D721Med (cell line): ENCODE measurements at regions not wholly inside any gene's neighbourhood (a gene's known extent, or its start where the extent isn't known, plus 50 kb on each side); places are given as distances from the start of the nearest gene placed in this dataset.

Experiments used
- DNase-seq: peaks from one replicate; pipeline ENCODE4 v3.0.0; 2011; ENCODE audit warnings: low spot score; ENCODE audit not compliant: insufficient read length
- FAIRE-seq: peaks from 2 replicates; lab custom pipeline; 2011; peaks lifted over from hg19 to GRCh38; lab: Jason Lieb, UNC
- TF ChIP-seq, protein P1 (sequence below): IDR thresholded peaks from 2 replicates; pipeline ENCODE4 v1.5.1; 2012; ENCODE audit warnings: mild to moderate bottlenecking, control low read depth; ENCODE audit not compliant: insufficient read depth; ENCODE audit errors: missing control alignments

GRCh38 chr6:105932440-105932839 is 153.7 kb upstream of the PRDM1 start:
- FAIRE-seq (no peak), DNase-seq (no peak)
- TF ChIP-seq, protein P1, sequence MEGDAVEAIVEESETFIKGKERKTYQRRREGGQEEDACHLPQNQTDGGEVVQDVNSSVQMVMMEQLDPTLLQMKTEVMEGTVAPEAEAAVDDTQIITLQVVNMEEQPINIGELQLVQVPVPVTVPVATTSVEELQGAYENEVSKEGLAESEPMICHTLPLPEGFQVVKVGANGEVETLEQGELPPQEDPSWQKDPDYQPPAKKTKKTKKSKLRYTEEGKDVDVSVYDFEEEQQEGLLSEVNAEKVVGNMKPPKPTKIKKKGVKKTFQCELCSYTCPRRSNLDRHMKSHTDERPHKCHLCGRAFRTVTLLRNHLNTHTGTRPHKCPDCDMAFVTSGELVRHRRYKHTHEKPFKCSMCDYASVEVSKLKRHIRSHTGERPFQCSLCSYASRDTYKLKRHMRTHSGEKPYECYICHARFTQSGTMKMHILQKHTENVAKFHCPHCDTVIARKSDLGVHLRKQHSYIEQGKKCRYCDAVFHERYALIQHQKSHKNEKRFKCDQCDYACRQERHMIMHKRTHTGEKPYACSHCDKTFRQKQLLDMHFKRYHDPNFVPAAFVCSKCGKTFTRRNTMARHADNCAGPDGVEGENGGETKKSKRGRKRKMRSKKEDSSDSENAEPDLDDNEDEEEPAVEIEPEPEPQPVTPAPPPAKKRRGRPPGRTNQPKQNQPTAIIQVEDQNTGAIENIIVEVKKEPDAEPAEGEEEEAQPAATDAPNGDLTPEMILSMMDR: no peak

- FAIRE-seq (no peak), DNase-seq (no peak)
- TF ChIP-seq, protein P1: no peak
Measured at GRCh38 chr6:105929626-105930025, 156.5 kb upstream of the PRDM1 start.

DNA sequence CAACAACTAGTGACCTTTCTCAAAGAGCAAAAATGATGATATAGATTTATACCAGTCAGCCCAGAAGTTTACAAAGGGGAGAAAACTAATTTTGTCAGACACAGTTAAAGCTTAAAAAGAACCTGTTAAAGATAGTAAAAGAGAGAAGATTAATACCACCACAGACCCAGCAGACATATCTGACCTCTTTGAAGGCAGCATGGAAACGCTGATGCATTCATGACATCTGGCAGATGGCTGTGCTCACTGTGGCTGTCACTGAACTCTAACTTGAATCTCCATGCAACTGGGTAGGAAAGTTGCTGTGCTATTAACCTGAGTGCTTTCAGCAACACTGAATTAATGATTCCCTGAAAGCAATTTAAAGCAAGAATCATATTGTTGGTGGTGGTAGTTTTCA is 159.8 kb upstream of the PRDM1 start:
- FAIRE-seq (no peak), DNase-seq (no peak)
- TF ChIP-seq, protein P1: no peak

GRCh38 chr6:105925706-105926105 is 160.4 kb upstream of the PRDM1 start:
- TF ChIP-seq, protein P1: no peak
- no peak for DNase-seq
- FAIRE-seq: no peak

GRCh38 chr6:105921781-105922180 is 164.4 kb upstream of the PRDM1 start:
- no peak for DNase-seq
- TF ChIP-seq, protein P1: no peak
- no peak for FAIRE-seq

DNA sequence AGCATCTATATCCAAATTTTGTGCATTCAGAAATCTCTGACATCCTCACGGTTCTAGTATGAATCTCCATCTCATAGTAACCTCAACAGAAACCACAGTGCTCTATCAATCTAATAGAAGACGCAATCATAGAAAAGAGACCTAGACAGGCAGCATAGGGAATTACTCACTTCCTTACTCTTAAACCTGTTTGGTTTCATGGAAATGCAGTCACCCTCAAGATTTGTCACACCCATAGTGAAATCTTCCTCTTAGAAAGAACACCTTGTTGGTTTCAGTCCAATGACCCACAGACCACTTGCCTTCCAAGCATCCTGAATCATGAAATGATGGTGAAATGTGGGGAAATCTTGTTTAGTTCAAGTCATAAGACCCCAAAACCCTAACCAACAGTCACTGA is 166.1 kb upstream of the PRDM1 start:
- TF ChIP-seq, protein P1: no peak
- no peak for FAIRE-seq
- DNase-seq: no peak

GRCh38 chr6:105917038-105917695 is 169.0 kb upstream of the PRDM1 start:
- FAIRE-seq (no peak), DNase-seq (no peak)
- TF ChIP-seq, protein P1: no peak
